ENCODE measurements at regions not wholly inside any gene's neighbourhood (a gene's known extent, or its start where the extent isn't known, plus 50 kb on each side); places are given as distances from the start of the nearest gene placed in this dataset.

DNA sequence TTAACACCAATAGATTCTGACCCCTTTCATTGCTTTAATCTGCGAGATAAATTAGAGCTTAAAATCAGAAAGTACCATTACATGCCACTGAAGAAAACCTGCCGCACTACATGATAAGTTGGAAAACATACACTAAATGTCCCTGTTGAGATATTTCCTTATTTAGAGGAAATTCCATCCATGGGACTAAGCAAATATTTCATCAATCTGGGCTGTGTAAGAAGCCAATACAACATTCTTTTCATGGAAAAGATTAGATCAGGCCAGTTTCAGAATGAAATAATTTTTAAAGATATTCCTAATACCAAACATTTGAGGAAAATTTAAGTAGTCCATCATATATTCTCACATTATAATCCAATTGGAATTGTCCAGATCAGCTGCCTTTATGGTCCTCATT is 112.8 kb downstream of the LLPH start:
- no peak overlapping the region for H3K27ac ChIP-seq (ENCODE audit: low read depth, low read length)
- H3K27me3 ChIP-seq (ENCODE audit: control insufficient read depth, insufficient read depth, low read length), result no peaks in the 10 kb centered on the region
- 0 out of 2 replicates have a peak, but pooled peaks cover 7% of the 10 kb centered on the region for H3K4me1 ChIP-seq (ENCODE audit: control insufficient read depth, insufficient read depth, low read length)
- no peak overlapping the region for H3K9ac ChIP-seq (ENCODE audit: low read length)
- no peak overlapping the region for H3K4me3 ChIP-seq (ENCODE audit: low read depth, low read length)
- H3K9me3 ChIP-seq (ENCODE audit: control insufficient read depth, insufficient read depth, low read depth, low read length), result no peaks in the 10 kb centered on the region
- no peaks in the 10 kb centered on the region for H3K36me3 ChIP-seq (ENCODE audit: control insufficient read depth, insufficient read depth, low read length)
